Cardiac fibroblast (primary cell): ENCODE measurements at regions not wholly inside any gene's neighbourhood (a gene's known extent, or its start where the extent isn't known, plus 50 kb on each side); places are given as distances from the start of the nearest gene placed in this dataset.
A peak's percentile ranks its signal among the peaks of the same experiment; 100 is the strongest.

Experiments used
- DNase-seq, 2 donors: peaks; one replicate each; pipeline versions ENCODE4 v3.0.0 to v3.0.0-alpha.2; 2010; ENCODE audit warnings: low read depth in 2 of 2
- H3K4me3 ChIP-seq, 2 donors: replicated peaks in 1 of 2; 1 replicate in 1 of 2; 2 replicates in 1 of 2; pipeline ENCODE4 v1.5.1; 2011; ENCODE audit warnings: low read depth in 2 of 2, low read length in 2 of 2, mild to moderate bottlenecking in 2 of 2, moderate library complexity in 1 of 2
- TF ChIP-seq, protein P1 (sequence below): IDR thresholded peaks from one replicate; pipeline ENCODE4 v1.5.1; 2011; ENCODE audit warnings: low read depth, mild to moderate bottlenecking, low read length, inconsistent platforms

GRCh38 chr13:47455626-47456025 is 545.4 kb downstream of the SUCLA2 start:
- H3K4me3 ChIP-seq = no peak overlapping the region
- DNase-seq = peak in 1 of 2 donors; percentile 24
- TF ChIP-seq, protein P1, sequence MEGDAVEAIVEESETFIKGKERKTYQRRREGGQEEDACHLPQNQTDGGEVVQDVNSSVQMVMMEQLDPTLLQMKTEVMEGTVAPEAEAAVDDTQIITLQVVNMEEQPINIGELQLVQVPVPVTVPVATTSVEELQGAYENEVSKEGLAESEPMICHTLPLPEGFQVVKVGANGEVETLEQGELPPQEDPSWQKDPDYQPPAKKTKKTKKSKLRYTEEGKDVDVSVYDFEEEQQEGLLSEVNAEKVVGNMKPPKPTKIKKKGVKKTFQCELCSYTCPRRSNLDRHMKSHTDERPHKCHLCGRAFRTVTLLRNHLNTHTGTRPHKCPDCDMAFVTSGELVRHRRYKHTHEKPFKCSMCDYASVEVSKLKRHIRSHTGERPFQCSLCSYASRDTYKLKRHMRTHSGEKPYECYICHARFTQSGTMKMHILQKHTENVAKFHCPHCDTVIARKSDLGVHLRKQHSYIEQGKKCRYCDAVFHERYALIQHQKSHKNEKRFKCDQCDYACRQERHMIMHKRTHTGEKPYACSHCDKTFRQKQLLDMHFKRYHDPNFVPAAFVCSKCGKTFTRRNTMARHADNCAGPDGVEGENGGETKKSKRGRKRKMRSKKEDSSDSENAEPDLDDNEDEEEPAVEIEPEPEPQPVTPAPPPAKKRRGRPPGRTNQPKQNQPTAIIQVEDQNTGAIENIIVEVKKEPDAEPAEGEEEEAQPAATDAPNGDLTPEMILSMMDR = peak; percentile 11

DNA sequence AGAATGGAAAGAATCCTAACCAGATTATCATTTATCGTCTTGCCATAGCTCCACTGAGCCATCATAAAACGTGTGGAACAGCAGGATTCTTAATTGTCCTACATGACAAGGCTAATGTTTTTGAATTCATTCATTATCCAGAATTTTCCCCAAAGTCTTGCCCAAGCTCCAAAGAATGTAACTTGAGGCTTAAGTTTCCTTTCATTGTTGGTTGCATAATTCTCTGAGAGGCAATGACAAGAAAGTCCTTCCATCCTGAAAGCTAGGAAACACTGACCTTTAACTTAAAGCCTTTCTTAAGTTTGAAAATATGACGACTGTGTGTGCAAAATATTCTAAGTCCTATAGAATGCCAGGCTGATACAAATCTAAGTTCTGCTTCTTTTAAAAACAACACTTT is 546.1 kb downstream of the SUCLA2 start:
- DNase-seq = peak; percentile 23 to 56
- H3K4me3 ChIP-seq = no peak overlapping the region
- TF ChIP-seq, protein P1 = no peak

- no peak overlapping the region for H3K4me3 ChIP-seq
- TF ChIP-seq, protein P1 = no peak
- DNase-seq = peak in 1 of 2 donors; percentile 3
Observed at GRCh38 chr13:47437406-47437805, 540.6 kb upstream of the HTR2A start.

DNA sequence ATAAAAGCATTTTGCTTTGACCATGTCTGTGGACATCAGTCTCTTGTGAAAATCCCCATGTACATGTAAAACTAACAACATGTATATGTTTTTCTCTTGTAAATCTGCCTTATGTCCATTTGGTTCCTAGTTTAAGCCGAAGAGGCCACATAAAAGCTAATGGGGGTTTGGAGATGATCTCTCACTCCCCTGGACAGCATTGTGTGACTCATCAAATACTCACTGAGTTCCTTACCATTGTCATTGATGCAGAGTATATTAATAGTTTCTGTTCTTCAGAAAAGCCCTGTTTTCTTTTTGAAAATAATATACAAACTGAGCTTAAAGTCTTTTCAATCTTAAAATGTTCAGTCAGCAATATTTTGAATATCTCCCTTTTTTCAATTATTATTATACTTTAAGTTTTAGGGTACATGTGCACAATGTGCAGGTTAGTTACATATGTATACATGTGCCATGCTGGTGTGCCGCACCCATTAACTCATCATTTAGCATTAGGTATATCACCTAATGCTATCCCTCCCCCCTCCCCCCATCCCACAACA is 536.7 kb upstream of the HTR2A start:
- H3K4me3 ChIP-seq = no peak overlapping the region
- TF ChIP-seq, protein P1 = no peak
- peak in 1 of 2 donors; percentile 27 for DNase-seq

DNA sequence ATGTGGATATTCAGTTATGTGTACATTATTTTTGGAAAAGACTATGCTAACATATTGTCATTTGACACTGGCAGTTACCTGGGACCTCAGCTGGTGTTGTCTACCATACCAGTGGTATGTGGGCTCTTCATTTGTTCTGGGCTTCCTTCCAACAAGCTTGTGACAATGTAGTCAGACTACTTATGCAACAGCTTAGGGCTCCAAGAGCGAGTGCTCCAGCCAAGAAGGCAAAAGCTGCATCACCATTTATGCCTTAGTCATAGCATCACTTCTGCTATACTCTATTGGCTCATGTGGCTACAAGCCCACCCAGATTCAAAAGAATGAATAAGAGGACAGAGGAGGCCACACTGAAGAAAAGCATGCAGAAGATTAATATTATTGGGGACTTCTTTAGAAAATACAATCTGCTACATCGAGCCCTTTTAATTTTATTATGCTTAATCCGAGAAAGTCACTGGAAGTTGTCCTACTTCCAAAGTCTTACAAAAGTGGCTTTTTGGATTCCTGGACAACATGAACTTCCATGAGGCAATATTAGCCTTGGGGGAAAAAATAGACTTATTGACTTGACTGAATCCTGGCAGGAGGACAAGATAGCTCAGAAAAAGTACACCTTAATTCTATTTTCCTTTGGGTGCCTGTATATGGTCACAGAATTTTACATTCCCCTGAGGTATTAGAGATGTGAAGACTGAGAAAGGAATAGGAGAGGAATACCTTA is 529.4 kb upstream of the HTR2A start:
- TF ChIP-seq, protein P1 = no peak
- H3K4me3 ChIP-seq = no peak overlapping the region
- DNase-seq = peak; percentile 75 to 82

DNA sequence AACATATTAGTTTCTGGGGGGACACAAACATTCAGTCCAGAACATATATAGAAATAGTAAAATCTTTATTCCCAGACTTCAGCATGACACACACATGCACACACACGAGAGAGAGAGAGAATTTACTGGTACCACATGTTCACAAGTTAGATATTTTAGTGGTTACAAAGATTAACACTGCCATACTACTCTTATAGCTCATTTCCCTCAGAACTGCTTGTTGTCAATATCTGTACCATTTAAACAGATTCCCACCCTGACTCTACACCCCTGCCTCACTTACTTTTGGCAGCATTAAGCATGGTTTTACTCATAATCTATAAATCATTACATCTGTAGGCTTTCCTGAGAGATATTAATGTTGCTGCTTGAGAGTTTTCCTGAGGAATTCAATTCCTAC is 524.7 kb upstream of the HTR2A start:
- no peak overlapping the region for H3K4me3 ChIP-seq
- TF ChIP-seq, protein P1 = no peak
- DNase-seq = no peak
